ENCODE measurements at regions not wholly inside any gene's neighbourhood (a gene's known extent, or its start where the extent isn't known, plus 50 kb on each side); places are given as distances from the start of the nearest gene placed in this dataset.

DNA sequence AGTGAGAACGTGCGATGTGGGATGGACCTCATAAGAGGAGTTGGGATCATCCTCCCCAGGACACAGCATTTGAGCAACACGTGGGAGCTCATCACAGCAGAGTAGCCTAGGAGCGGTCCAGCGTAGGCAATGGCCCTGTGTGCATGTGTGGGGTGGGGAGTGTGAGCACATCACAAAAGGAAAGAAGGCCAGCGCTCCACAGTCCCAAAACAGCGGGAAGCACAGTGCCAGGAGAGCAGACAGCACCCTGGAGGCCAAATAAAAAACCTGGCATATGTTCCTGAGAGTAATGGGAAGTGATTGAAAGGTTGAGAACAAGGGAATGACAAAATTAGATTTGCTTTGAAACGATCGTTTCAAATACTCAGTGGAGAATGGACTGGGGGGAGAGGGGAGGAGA is 226.0 kb downstream of the C7orf25 start:
- TF ChIP-seq, protein P1, sequence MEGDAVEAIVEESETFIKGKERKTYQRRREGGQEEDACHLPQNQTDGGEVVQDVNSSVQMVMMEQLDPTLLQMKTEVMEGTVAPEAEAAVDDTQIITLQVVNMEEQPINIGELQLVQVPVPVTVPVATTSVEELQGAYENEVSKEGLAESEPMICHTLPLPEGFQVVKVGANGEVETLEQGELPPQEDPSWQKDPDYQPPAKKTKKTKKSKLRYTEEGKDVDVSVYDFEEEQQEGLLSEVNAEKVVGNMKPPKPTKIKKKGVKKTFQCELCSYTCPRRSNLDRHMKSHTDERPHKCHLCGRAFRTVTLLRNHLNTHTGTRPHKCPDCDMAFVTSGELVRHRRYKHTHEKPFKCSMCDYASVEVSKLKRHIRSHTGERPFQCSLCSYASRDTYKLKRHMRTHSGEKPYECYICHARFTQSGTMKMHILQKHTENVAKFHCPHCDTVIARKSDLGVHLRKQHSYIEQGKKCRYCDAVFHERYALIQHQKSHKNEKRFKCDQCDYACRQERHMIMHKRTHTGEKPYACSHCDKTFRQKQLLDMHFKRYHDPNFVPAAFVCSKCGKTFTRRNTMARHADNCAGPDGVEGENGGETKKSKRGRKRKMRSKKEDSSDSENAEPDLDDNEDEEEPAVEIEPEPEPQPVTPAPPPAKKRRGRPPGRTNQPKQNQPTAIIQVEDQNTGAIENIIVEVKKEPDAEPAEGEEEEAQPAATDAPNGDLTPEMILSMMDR (IDR thresholded peaks at IDR 0.05), result no peak
- no peak for TF ChIP-seq POLR2A (IDR thresholded peaks at IDR 0.05)

All from heart left ventricle (tissue), 13 donors.